ENCODE measurements at regions not wholly inside any gene's neighbourhood (a gene's known extent, or its start where the extent isn't known, plus 50 kb on each side); places are given as distances from the start of the nearest gene placed in this dataset.
A peak's percentile ranks its signal among the peaks of the same experiment; 100 is the strongest.

DNA sequence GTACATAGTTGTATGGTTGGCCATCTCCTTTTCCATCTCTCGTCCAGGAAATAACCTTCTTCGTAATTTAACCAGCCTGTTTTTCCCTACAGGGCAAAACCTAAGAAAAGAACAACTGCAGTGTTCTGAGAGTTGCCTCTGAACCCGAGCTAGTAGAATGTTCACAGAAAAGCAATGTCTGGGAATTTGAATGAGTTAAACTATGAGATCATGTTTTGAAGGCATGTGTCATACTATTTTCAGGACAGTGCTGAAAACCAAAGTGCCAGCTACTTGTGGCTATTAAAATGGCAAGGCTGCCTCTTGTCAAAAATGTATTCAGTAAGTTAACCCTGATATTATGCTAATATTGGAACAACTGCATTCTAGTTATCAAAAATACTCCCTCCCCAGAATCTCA is 482.9 kb upstream of the SPRED2 start:
- no peak overlapping the region for H3K27ac ChIP-seq (replicated peaks)
- H3K4me3 ChIP-seq (replicated peaks; ENCODE audit: insufficient read depth, low read length) = no peak overlapping the region
- no peak for DNase-seq (ENCODE audit: low read depth in 1 of 2, low spot score in 1 of 2)
- TF ChIP-seq SPI1 (IDR thresholded peaks at IDR 0.05; ENCODE audit: borderline replicate concordance, low read depth) (no peak), POLR2AphosphoS5 (IDR thresholded peaks at IDR 0.05; ENCODE audit: low read depth) (no peak), GABPA (IDR thresholded peaks at IDR 0.05; ENCODE audit: low read depth) (no peak)
- TF ChIP-seq, protein P1, sequence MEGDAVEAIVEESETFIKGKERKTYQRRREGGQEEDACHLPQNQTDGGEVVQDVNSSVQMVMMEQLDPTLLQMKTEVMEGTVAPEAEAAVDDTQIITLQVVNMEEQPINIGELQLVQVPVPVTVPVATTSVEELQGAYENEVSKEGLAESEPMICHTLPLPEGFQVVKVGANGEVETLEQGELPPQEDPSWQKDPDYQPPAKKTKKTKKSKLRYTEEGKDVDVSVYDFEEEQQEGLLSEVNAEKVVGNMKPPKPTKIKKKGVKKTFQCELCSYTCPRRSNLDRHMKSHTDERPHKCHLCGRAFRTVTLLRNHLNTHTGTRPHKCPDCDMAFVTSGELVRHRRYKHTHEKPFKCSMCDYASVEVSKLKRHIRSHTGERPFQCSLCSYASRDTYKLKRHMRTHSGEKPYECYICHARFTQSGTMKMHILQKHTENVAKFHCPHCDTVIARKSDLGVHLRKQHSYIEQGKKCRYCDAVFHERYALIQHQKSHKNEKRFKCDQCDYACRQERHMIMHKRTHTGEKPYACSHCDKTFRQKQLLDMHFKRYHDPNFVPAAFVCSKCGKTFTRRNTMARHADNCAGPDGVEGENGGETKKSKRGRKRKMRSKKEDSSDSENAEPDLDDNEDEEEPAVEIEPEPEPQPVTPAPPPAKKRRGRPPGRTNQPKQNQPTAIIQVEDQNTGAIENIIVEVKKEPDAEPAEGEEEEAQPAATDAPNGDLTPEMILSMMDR (IDR thresholded peaks at IDR 0.05; ENCODE audit: insufficient read depth, low read length) = no peak
- TF ChIP-seq, protein P2, sequence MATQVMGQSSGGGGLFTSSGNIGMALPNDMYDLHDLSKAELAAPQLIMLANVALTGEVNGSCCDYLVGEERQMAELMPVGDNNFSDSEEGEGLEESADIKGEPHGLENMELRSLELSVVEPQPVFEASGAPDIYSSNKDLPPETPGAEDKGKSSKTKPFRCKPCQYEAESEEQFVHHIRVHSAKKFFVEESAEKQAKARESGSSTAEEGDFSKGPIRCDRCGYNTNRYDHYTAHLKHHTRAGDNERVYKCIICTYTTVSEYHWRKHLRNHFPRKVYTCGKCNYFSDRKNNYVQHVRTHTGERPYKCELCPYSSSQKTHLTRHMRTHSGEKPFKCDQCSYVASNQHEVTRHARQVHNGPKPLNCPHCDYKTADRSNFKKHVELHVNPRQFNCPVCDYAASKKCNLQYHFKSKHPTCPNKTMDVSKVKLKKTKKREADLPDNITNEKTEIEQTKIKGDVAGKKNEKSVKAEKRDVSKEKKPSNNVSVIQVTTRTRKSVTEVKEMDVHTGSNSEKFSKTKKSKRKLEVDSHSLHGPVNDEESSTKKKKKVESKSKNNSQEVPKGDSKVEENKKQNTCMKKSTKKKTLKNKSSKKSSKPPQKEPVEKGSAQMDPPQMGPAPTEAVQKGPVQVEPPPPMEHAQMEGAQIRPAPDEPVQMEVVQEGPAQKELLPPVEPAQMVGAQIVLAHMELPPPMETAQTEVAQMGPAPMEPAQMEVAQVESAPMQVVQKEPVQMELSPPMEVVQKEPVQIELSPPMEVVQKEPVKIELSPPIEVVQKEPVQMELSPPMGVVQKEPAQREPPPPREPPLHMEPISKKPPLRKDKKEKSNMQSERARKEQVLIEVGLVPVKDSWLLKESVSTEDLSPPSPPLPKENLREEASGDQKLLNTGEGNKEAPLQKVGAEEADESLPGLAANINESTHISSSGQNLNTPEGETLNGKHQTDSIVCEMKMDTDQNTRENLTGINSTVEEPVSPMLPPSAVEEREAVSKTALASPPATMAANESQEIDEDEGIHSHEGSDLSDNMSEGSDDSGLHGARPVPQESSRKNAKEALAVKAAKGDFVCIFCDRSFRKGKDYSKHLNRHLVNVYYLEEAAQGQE (IDR thresholded peaks at IDR 0.05; ENCODE audit: insufficient replicate concordance, low read depth) = no peak
- H3K27me3 ChIP-seq (ENCODE audit: insufficient read depth, poor library complexity, severe bottlenecking) = peaks cover 2% of the 10 kb centered on the region

DNA sequence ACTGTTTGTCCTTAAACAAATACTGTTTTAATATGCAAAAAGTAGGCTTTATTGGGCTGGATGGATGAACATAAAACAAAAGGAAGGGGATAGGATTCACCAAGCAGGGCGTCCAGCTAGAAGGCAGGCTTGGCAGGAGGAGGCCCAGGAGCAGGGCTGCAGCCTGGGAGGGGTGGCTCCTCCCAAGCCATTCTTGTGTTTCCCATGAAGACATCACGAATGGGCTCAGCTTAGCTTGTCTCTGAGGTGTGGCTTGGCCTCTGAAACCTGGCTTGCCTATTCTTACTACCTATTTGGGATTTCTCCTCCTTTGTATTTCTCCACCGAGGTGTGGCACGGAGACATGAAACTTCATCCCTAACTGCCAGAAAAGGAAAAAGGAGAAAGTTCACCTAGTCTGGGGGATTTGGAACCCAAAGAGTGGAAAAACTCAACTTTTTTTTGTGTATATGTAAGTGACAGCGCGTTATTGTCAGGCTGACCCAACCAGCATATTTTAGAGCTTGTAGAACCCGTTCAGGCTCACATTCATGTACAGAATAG is 481.9 kb upstream of the SPRED2 start:
- TF ChIP-seq, protein P2 (IDR thresholded peaks at IDR 0.05; ENCODE audit: insufficient replicate concordance, low read depth) = no peak
- TF ChIP-seq, protein P1 (IDR thresholded peaks at IDR 0.05; ENCODE audit: insufficient read depth, low read length) = no peak
- TF ChIP-seq SPI1 (IDR thresholded peaks at IDR 0.05; ENCODE audit: borderline replicate concordance, low read depth) = no peak
- TF ChIP-seq GABPA (IDR thresholded peaks at IDR 0.05; ENCODE audit: low read depth) = no peak
- no peak for TF ChIP-seq POLR2AphosphoS5 (IDR thresholded peaks at IDR 0.05; ENCODE audit: low read depth)
- no peak overlapping the region for H3K4me3 ChIP-seq (replicated peaks; ENCODE audit: insufficient read depth, low read length)
- H3K27me3 ChIP-seq (ENCODE audit: insufficient read depth, poor library complexity, severe bottlenecking) = peaks cover 2% of the 10 kb centered on the region
- H3K27ac ChIP-seq (replicated peaks) = no peak overlapping the region
- DNase-seq (ENCODE audit: low read depth in 1 of 2, low spot score in 1 of 2) = no peak

GRCh38 chr2:65913813-65914212 is 481.4 kb upstream of the SPRED2 start:
- no peak for DNase-seq (ENCODE audit: low read depth in 1 of 2, low spot score in 1 of 2)
- Histone ChIP-seq H3K4me3 (replicated peaks; ENCODE audit: insufficient read depth, low read length) (no peak overlapping the region), H3K27me3 (ENCODE audit: insufficient read depth, poor library complexity, severe bottlenecking) (peaks cover 2% of the 10 kb centered on the region), H3K27ac (replicated peaks) (no peak overlapping the region)
- TF ChIP-seq POLR2AphosphoS5 (IDR thresholded peaks at IDR 0.05; ENCODE audit: low read depth) (no peak), SPI1 (IDR thresholded peaks at IDR 0.05; ENCODE audit: borderline replicate concordance, low read depth) (no peak)

- DNase-seq (ENCODE audit: low read depth in 1 of 2, low spot score in 1 of 2) = peak in 1 of 2 experiments; percentile 26
- Histone ChIP-seq H3K27ac (replicated peaks) (no peak overlapping the region), H3K27me3 (ENCODE audit: insufficient read depth, poor library complexity, severe bottlenecking) (no peaks in the 10 kb centered on the region), H3K4me3 (replicated peaks; ENCODE audit: insufficient read depth, low read length) (no peak overlapping the region)
- TF ChIP-seq SPI1 (IDR thresholded peaks at IDR 0.05; ENCODE audit: borderline replicate concordance, low read depth) = peak; percentile 43; the same call in 1 of the 2 replicates
- TF ChIP-seq, protein P1 (IDR thresholded peaks at IDR 0.05; ENCODE audit: insufficient read depth, low read length) = no peak
These were observed 469.4 kb upstream of the SPRED2 start for GRCh38 chr2:65901756-65902155.

Data from HL-60 (cell line).